Frontal cortex (tissue), 4 donors: ENCODE measurements at regions not wholly inside any gene's neighbourhood (a gene's known extent, or its start where the extent isn't known, plus 50 kb on each side); places are given as distances from the start of the nearest gene placed in this dataset. TPM values are rescaled to one million over a fixed set of nuclear protein-coding genes. Genes with fewer than 3 reads are reported as not detected.

Experiments used
- DNase-seq, 2 donors: peaks; one replicate each; pipeline ENCODE4 v3.0.0; 2012; ENCODE audit warnings: low spot score in 2 of 2
- FAIRE-seq: peaks from 2 replicates; lab custom pipeline; 2012; peaks lifted over from hg19 to GRCh38; lab: Jason Lieb, UNC
- small RNA-seq: library from RNA; depleted of rRNA; stranded (forward); fragments of <200 nt; gene quantifications from one replicate; pipeline ENCODE3, GENCODE V24; 2014
- donor health status: control.
- donor health status: control.
- donor health status: control.

GRCh38 chr19:32258167-32258566, 87.2 kb upstream of the ZNF507 start:
- no peak for FAIRE-seq

GRCh38 chr19:32264568-32264967, 80.8 kb upstream of the ZNF507 start:
- no peak for DNase-seq
- FAIRE-seq: no peak

More at GRCh38 chr19:32258167-32258566, 87.2 kb upstream of the ZNF507 start:
- DNase-seq: no peak

- DNase-seq: no peak
- no peak for FAIRE-seq
Measured at GRCh38 chr19:32265995-32266394, 79.4 kb upstream of the ZNF507 start.

GRCh38 chr19:32266460-32266859, 79.0 kb upstream of the ZNF507 start:
- DNase-seq (no peak), FAIRE-seq (no peak)

- FAIRE-seq (no peak), DNase-seq (no peak)
Measured at GRCh38 chr19:32268381-32268780, 77.0 kb upstream of the ZNF507 start.

GRCh38 chr19:32269831-32270230, 75.6 kb upstream of the ZNF507 start:
- DNase-seq: no peak
- no peak for FAIRE-seq

GRCh38 chr19:32273483-32273882, 71.9 kb upstream of the ZNF507 start:
- DNase-seq: no peak
- FAIRE-seq: no peak

- no peak for DNase-seq
- no peak for FAIRE-seq
Measured at GRCh38 chr19:32287086-32287485, 58.3 kb upstream of the ZNF507 start.

GRCh38 chr19:32287811-32288227, 57.6 kb upstream of the ZNF507 start:
- DNase-seq: peak in 1 of 2 donors; percentile 24
- no peak for FAIRE-seq

- no peak for FAIRE-seq
Measured at GRCh38 chr19:32289566-32290210, 55.7 kb upstream of the ZNF507 start.

GRCh38 chr19:32291876-32292275, 53.5 kb upstream of the ZNF507 start:
- no peak for FAIRE-seq

More at GRCh38 chr19:32289566-32290210, 55.7 kb upstream of the ZNF507 start:
- no peak for DNase-seq

GRCh38 chr19:32294871-32295438, 50.5 kb upstream of the ZNF507 start:
- no peak for DNase-seq
- no peak for FAIRE-seq

More at GRCh38 chr19:32291876-32292275, 53.5 kb upstream of the ZNF507 start:
- no peak for DNase-seq

Small RNA genes in the stretch of these regions (small RNA-seq; reads per million reads assigned to genes)
- not detected for gene AC011456.1
- gene RNA5SP471: not detected
- gene RNA5SP472: not detected
- not detected for gene RNU6-967P
